A549 (cell line): ENCODE measurements at regions not wholly inside any gene's neighbourhood (a gene's known extent, or its start where the extent isn't known, plus 50 kb on each side); places are given as distances from the start of the nearest gene placed in this dataset.

ENCODE experiments used
- BHLHE40 ChIP-seq: IDR thresholded peaks from 2 replicates; pipeline ENCODE4 v1.6.1; 2012; ENCODE audit warnings: low read depth, low read length, inconsistent platforms
- ESRRA ChIP-seq: fragments of 150-350 bp; IDR thresholded peaks from 2 replicates; pipeline ENCODE4 v1.6.1; 2014; ENCODE audit warnings: mild to moderate bottlenecking, low read length, borderline replicate concordance
- HOXA7 ChIP-seq: fragments of 250-450 bp; sonication (Bioruptor Pico); IDR thresholded peaks from 2 replicates; pipeline ENCODE4 v1.5.0; 2020; ENCODE audit warnings: mild to moderate bottlenecking, moderate library complexity
- JUN ChIP-seq, 2 experiments: fragments of >200 bp; sonication (Bioruptor Twin); formaldehyde crosslinking; IDR thresholded peaks; 2 replicates in 1 of 2; 3 replicates in 1 of 2; pipeline ENCODE4 v1.6.1; 2016 to 2017
- JUNB ChIP-seq: fragments of >200 bp; sonication (Bioruptor Twin); formaldehyde crosslinking; IDR thresholded peaks from 2 replicates; pipeline ENCODE4 v1.6.1; 2016
- NR3C1 ChIP-seq: fragments of >200 bp; sonication (Bioruptor Twin); formaldehyde crosslinking; IDR thresholded peaks from 3 replicates; pipeline ENCODE4 v1.6.1; 2017
- TF ChIP-seq, protein P1 (sequence below): fragments of >200 bp; sonication (Bioruptor Twin); formaldehyde crosslinking; IDR thresholded peaks from 3 replicates; pipeline ENCODE4 v1.5.1; 2016
- TF ChIP-seq, protein P2 (sequence below): fragments of 150-350 bp; IDR thresholded peaks from 2 replicates; pipeline ENCODE4 v1.6.1; 2014; ENCODE audit warnings: low read depth, mild to moderate bottlenecking, low read length
- TF ChIP-seq, protein P3 (sequence below): fragments of >200 bp; sonication (Bioruptor Twin); formaldehyde crosslinking; IDR thresholded peaks from 2 replicates; pipeline ENCODE4 v1.6.1; 2016

DNA sequence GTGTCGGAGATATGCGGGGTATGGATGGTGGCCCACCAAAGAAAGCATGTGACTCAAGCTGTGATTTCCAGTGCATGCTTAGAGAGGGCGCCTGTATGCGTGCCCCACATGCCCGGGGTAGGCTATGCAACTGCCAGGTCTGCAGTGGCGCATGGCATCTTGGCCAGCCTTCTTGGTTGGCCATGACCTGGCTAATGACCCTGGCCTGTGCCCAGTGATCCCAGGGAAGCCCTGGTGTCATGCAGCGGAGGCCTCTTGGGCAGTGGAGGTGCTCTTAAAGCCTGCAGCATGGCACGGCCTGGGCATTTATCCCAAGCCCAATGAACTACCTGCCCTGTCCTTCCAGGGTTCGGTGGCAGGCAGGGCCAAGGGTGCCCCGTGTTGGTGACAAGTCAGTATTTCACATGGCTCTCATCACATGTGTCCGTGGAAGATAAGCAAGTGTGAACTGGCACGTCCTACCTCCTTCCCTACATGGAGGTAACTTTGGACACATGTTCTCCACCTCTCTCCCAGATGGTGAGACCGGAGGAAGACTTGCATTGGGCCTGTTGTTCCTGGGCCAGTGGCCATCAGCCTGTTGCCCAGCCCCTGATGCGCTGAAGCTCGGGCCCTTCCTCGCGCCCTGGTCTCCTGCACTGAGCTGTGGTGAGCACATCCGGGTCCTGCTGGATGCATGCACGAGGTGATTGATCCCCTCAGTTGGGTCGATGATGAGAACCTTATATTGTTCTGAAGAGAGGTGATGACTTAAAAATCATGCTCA is 192.0 kb downstream of the UBE3A start:
- no peak for TF ChIP-seq JUN (IDR thresholded peaks at IDR 0.05)
- TF ChIP-seq JUNB: no peak
- TF ChIP-seq ESRRA: no peak
- TF ChIP-seq, protein P1, sequence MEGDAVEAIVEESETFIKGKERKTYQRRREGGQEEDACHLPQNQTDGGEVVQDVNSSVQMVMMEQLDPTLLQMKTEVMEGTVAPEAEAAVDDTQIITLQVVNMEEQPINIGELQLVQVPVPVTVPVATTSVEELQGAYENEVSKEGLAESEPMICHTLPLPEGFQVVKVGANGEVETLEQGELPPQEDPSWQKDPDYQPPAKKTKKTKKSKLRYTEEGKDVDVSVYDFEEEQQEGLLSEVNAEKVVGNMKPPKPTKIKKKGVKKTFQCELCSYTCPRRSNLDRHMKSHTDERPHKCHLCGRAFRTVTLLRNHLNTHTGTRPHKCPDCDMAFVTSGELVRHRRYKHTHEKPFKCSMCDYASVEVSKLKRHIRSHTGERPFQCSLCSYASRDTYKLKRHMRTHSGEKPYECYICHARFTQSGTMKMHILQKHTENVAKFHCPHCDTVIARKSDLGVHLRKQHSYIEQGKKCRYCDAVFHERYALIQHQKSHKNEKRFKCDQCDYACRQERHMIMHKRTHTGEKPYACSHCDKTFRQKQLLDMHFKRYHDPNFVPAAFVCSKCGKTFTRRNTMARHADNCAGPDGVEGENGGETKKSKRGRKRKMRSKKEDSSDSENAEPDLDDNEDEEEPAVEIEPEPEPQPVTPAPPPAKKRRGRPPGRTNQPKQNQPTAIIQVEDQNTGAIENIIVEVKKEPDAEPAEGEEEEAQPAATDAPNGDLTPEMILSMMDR: no peak
- TF ChIP-seq NR3C1: no peak
- TF ChIP-seq, protein P2, sequence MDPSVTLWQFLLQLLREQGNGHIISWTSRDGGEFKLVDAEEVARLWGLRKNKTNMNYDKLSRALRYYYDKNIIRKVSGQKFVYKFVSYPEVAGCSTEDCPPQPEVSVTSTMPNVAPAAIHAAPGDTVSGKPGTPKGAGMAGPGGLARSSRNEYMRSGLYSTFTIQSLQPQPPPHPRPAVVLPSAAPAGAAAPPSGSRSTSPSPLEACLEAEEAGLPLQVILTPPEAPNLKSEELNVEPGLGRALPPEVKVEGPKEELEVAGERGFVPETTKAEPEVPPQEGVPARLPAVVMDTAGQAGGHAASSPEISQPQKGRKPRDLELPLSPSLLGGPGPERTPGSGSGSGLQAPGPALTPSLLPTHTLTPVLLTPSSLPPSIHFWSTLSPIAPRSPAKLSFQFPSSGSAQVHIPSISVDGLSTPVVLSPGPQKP: no peak
- TF ChIP-seq, protein P3, sequence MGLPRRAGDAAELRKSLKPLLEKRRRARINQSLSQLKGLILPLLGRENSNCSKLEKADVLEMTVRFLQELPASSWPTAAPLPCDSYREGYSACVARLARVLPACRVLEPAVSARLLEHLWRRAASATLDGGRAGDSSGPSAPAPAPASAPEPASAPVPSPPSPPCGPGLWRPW: no peak
- TF ChIP-seq BHLHE40: no peak
- no peak for TF ChIP-seq HOXA7 (CRISPR knock-in tag)
